Nephron progenitor cell (in vitro differentiated cells): ENCODE measurements at regions not wholly inside any gene's neighbourhood (a gene's known extent, or its start where the extent isn't known, plus 50 kb on each side); places are given as distances from the start of the nearest gene placed in this dataset.

Source experiments
- DNase-seq: peaks from one replicate; pipeline ENCODE4 v3.0.0; 2021
- H3K27ac Mint-ChIP-seq: 2 replicates; pipeline ENCODE4 v1.8.0; 2021; ENCODE audit warnings: mild to moderate bottlenecking, moderate library complexity, mixed read lengths
- H3K27me3 Mint-ChIP-seq: 2 replicates; pipeline ENCODE4 v1.8.0; 2021; ENCODE audit warnings: mild to moderate bottlenecking, low read depth, mixed read lengths; ENCODE audit not compliant: poor library complexity
- H3K36me3 Mint-ChIP-seq: 2 replicates; pipeline ENCODE4 v1.8.0; 2021; ENCODE audit warnings: low read depth, mixed read lengths
- H3K4me1 Mint-ChIP-seq: 2 replicates; pipeline ENCODE4 v1.8.0; 2021; ENCODE audit warnings: mixed read lengths
- H3K4me3 Mint-ChIP-seq: 2 replicates; pipeline ENCODE4 v1.8.0; 2021; ENCODE audit warnings: mild to moderate bottlenecking, moderate library complexity, mixed read lengths
- H3K9me3 Mint-ChIP-seq: 2 replicates; pipeline ENCODE4 v1.8.0; 2021; ENCODE audit warnings: mild to moderate bottlenecking, moderate library complexity, mixed read lengths
- CTCF ChIP-seq: fragments of 200-600 bp; sonication (generic); IDR thresholded peaks from 2 replicates; pipeline ENCODE4 v1.5.0; 2021; ENCODE audit warnings: antibody characterized with exemption

DNA sequence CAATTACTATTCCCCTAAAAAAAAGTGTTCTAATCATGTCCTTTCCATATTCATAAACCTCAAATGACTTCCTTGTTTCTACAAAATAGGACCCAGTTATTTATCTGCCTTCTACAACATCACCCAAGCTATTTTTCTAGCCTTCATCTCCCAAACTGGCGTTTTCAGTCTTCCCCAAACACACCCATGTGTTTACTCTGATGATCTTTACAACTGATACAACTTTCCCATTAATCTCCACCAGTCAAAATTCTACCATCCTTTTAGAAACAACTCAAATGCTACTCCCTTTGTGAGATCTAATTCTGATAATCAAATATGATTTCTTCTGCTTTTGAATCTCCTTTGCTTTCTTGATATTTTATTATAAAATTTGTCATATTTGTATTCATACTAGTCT, 114.5 kb downstream of the DUSP6 start:
- peaks cover 63% of the 10 kb centered on the region for H3K4me1 Mint-ChIP-seq

GRCh38 chr12:89236748-89237383, 115.4 kb downstream of the DUSP6 start:
- Mint-ChIP-seq H3K27me3 (no peaks in the 10 kb centered on the region), H3K36me3 (peaks cover 16% of the 10 kb centered on the region), H3K4me3 (no peak overlapping the region), H3K4me1 (peaks cover 62% of the 10 kb centered on the region), H3K9me3 (peaks cover 31% of the 10 kb centered on the region), H3K27ac (no peak overlapping the region)
- DNase-seq: no peak
- TF ChIP-seq CTCF: no peak

More for the DNA sequence above, 114.5 kb downstream of the DUSP6 start:
- Mint-ChIP-seq H3K4me3 (no peak overlapping the region), H3K36me3 (peaks cover 20% of the 10 kb centered on the region), H3K27me3 (no peaks in the 10 kb centered on the region), H3K27ac (no peak overlapping the region), H3K9me3 (peaks cover 27% of the 10 kb centered on the region)
- TF ChIP-seq CTCF: no peak
- no peak for DNase-seq

DNA sequence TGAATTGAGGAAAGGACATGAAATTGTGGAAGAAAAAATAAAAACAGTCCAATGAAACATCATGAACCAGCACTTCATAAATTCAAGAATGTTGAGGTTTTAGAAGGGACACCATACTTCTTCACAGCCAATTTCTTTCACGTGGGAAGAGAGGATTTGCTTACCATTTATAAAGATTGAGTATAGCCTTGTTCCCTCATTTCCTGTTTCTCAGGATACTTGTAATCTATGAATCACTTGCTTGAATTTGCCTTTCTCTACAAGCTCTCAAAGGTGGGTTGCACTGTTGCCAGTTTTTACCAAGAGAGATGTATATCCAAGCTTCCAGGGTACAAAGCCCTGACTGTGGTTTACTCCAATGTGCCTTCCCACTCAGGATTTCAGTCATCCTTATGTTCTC, 116.1 kb downstream of the DUSP6 start:
- no peak overlapping the region for H3K4me3 Mint-ChIP-seq
- H3K27ac Mint-ChIP-seq: no peak overlapping the region
- no peaks in the 10 kb centered on the region for H3K27me3 Mint-ChIP-seq
- H3K36me3 Mint-ChIP-seq: peaks cover 11% of the 10 kb centered on the region
- TF ChIP-seq CTCF: no peak
- peaks cover 26% of the 10 kb centered on the region for H3K9me3 Mint-ChIP-seq
- no peak for DNase-seq
- peaks cover 68% of the 10 kb centered on the region for H3K4me1 Mint-ChIP-seq

GRCh38 chr12:89235189-89235993, 116.9 kb downstream of the DUSP6 start:
- no peak for TF ChIP-seq CTCF
- peaks cover 74% of the 10 kb centered on the region for H3K4me1 Mint-ChIP-seq
- no peak for DNase-seq
- H3K27me3 Mint-ChIP-seq: no peaks in the 10 kb centered on the region
- H3K27ac Mint-ChIP-seq: peak overlapping the region; percentile 92
- H3K4me3 Mint-ChIP-seq: peak overlapping the region; percentile 24
- H3K9me3 Mint-ChIP-seq: peaks cover 21% of the 10 kb centered on the region
- peaks cover 7% of the 10 kb centered on the region for H3K36me3 Mint-ChIP-seq

DNA sequence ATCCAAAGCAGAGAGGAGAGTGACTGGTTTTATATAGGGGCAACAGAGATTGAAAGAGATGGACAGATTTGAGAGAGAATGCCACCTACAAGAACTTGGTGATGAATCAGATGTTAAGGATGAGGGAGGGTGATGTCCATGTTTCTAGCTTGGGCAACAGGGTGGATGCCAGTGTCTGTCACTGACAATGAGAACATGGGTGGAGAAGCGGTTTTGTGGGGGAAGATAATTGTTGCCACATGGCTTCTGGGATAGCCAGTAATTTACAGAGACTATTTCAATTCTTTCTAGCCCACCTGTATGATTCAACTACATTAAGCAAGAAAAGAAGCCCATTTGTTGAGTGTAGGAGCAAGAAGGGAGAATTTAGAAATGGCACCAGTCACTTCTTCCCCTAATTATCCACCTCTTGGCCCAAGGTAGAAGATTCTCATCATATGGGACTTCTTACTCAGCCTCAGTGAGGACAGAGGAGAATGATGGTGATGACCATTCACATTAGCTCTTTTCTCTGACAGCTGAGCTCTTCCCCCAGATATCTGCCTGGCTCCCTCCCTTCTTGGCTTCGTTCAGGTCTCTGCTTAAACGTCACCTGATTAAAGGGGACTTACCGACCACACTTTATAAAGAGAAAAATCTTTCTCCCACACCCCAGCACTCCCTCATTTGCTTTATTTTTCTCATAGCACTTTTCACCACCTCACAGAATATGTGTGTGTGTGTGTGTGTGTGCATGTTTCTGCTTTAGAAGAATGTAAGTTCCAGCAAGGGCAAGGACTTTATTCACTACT, 117.8 kb downstream of the DUSP6 start:
- DNase-seq: no peak
- TF ChIP-seq CTCF: no peak
- Mint-ChIP-seq H3K36me3 (peaks cover 7% of the 10 kb centered on the region), H3K4me1 (peaks cover 71% of the 10 kb centered on the region), H3K27ac (no peak overlapping the region), H3K27me3 (no peaks in the 10 kb centered on the region), H3K4me3 (no peak overlapping the region), H3K9me3 (peaks cover 21% of the 10 kb centered on the region)
